ENCODE measurements at regions not wholly inside any gene's neighbourhood (a gene's known extent, or its start where the extent isn't known, plus 50 kb on each side); places are given as distances from the start of the nearest gene placed in this dataset.

DNA sequence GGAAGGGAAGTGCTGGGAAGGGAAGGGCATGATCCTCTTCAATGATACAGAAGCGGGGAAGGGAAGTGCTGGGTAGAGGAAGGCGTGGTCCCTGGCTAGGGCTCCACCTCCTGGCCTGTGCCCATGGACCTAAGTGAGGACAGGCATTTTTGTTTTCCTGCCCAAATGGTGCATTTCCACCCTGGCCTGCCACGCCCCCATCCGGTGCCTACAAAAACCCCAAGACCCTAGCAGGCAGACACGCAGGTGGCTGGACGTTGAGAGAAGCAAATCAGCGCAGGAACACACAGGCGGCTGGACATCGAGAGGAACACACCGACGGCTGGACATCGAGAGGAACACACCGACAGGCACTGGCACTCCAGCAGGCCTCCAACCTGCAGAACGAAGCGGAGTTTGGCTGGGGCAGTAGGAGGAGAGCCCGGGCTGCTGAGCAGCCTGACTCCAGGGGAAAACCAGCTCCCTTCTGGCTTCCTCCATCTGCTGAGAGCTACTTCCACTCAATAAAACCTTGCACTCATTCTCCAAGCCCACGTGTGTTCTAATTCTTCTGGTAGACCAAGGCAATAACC lies 628.3 kb downstream of the BUD13 start:
- no peak for DNase-seq (ENCODE audit: low read depth in 3 of 3, low spot score in 2 of 3)

DNA sequence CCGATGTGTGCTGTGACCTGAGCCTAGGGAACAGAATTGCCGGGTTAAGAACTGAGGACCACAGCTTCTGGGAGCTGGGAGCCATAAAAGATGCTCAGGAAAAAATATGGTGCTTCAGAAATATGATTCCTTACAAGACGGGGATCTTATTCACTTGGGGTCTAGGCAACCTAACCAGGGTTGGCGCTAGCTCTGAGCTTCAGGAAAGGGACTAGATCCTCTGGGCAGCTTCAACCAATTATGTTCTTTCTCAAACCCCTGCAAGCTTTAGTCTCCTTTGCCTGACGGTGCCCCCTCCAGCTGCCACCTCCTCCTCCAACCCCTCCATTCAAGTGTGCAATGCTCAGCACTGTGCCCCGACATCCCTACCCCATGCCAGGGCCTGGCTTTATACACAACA lies 634.1 kb upstream of the CADM1 start:
- DNase-seq (ENCODE audit: low read depth in 3 of 3, low spot score in 2 of 3), result no peak

DNA sequence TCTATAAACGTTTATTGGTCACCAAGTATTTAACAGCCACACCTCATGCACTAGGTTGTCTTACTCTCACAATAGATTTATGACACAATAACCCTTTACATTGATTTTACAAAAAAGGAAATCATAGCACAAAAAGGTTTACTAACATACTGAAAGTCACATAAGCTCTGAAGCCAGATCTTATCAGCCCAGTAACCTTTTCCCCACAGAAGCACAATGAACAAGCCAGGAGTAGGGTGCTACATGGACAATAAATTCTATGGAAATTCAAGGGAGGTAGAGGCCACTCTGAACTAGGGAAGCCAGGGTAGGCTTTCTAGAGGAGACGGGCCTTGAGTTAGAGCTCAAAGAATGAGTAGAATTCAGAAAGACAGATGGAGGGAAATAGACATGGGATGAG lies 633.5 kb upstream of the CADM1 start:
- no peak for DNase-seq (ENCODE audit: low read depth in 3 of 3, low spot score in 2 of 3)

DNA sequence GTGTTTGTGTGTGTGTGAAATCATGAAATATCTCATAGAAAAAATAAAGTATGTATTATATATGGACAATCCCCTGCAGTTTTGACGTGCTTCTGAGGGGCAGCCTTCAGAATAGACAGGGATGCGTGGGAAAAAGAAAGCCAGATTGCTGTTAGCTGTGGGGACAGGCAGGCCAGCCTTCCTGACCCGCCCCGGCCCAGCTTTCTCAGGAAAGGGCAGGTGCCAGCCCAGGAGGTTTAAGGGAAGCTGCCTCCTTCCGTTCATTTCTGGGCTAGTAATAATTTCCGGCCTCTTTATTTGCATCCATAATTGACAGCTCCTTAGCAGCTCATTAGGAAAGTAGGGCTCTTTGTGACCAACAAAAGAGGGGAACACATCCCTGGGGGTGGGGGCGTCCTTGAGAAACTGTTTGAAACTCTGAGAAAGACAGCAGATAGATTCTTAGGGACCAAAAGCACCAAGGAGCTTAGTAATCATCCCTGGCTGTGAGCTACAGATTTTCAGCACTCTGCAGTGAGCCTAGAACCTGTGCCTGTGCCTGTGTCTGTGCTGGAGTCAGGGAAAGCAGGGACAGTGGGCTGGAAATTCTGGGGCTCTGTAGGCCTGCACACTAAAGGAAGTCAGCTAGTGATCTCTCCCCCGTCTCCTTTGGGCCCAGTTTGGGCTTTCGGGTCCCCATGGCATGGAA lies 632.9 kb upstream of the CADM1 start:
- DNase-seq (ENCODE audit: low read depth in 3 of 3, low spot score in 2 of 3), result no peak

DNA sequence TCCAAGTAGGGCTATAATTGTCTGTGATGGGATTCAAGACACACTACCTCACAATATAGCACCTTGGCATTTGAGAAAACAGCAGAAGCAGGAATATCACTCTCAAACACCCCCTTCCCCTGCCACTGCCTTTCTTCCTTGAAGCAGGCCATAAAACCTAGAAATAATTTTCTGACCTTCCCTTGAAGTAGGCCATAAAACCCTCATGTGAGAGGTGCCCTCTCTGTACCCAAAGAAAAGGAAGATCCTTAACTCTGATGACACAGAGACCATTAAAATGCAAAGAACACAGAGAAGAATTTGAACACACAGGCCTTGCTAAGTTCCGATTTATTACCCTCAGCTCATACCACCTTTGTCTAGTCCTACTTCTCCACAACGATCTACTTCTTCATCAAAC lies 631.7 kb upstream of the CADM1 start:
- no peak for DNase-seq (ENCODE audit: low read depth in 3 of 3, low spot score in 2 of 3)

DNA sequence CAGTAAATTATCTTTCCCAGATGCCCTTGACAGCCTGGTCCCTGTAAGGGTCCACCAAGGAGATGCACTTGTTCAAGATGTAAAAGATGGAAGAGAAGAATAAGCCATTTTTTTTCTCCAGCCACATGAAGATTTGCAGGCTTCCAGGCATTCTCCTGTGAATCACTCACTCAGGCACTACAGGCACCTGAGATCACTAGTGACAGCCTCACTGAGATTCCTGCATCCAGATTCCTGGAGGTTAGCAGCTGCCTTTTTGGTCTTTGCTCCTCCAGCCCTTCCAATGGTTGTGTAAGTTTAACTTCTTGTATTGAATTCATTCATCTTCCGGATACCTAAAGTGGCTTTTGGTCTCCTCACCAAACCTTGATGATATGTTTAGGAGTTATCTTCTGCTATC lies 630.2 kb upstream of the CADM1 start:
- no peak for DNase-seq (ENCODE audit: low read depth in 3 of 3, low spot score in 2 of 3)

DNA sequence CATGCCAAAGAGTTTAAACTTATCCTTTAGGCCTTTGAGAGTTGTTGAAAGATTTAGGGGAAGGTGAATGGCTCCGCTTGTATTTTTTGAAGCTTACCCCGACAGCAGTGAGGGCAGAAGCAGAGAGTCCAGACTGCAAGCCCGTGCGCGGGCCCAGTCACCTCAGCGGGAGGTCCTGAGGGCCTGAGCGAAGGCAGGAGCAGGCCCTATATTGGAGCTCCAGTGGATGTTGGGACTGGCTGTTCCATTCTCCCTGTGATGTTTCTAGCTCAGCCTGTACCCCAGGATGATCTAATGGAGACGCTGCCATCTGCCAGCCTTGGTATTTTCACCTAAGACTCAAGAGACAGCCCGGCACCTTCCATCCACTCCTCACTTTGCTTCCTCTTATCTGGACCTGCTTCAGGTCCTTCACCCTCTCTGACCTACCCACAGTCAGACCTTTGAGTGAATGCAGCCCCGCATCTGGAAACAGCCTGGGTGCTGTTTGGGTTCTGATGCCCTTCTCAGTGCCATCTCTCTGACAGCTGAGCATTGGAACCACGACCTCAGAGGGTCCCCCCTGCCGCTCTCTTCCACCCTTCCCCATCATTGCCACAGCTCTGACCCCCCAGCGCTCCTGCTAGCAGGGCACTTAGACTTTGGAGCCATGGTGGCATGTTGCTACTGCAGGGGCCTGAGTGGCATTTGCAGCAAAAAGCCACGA lies 628.2 kb upstream of the CADM1 start:
- DNase-seq (ENCODE audit: low read depth in 3 of 3, low spot score in 2 of 3), result no peak

DNA sequence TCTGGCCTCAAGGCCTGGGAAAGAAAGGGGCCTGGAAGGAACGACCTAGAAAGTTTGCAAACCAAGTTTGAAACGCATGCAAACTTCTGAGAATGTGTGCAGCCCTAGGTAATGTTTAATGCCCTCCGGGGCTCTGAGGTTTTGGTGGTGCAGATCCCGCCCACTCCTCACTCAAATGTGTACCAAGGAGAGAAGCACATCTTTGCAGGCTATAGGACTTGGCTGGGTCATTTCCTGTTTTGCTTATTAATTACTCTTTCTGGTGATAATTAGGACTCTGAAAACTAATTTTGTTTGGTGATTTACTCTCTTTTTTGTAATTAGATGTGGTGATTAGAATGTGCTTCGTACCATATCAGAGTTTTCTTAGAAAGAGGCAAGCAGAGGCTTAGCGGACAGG lies 625.9 kb upstream of the CADM1 start:
- no peak for DNase-seq (ENCODE audit: low read depth in 3 of 3, low spot score in 2 of 3)

DNA sequence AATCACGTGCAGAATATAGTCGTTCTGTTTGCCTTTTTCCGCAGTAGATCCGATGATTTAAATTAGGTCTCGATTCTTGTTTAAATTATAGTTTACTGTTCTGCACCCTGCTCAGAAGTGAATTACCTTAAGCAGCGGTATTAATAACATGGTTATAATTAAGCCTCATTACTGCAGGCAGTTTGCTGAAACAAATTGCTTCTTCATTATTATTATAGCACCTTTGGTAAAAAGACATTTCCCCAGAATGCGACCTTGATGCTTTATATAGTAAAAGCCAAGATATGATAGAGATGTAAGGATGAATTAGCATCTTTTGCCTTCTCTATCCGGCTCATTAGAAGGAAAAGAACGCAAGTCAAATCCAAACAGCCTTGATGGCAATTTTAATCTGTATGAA lies 625.2 kb upstream of the CADM1 start:
- no peak for DNase-seq (ENCODE audit: low read depth in 3 of 3, low spot score in 2 of 3)

DNA sequence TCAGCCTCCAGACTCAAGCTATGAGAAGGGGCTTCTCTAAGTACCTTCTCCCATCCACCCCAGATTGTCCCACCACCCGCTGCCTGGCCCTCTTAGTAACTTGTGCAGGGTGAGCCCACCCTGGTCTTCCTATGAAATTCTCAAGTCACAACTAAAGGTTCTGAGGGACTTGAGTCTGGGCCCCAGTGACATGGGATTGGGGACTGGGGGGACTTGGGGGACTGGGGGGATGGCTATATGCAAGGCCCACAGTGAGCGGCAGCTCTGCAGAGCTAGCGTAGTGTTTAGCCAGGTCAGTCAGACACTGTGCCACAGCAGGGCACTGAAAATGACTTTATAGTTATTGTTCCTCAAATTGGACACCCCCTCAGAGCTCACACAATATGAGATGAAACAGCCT lies 622.3 kb upstream of the CADM1 start:
- no peak for DNase-seq (ENCODE audit: low read depth in 3 of 3, low spot score in 2 of 3)

DNA sequence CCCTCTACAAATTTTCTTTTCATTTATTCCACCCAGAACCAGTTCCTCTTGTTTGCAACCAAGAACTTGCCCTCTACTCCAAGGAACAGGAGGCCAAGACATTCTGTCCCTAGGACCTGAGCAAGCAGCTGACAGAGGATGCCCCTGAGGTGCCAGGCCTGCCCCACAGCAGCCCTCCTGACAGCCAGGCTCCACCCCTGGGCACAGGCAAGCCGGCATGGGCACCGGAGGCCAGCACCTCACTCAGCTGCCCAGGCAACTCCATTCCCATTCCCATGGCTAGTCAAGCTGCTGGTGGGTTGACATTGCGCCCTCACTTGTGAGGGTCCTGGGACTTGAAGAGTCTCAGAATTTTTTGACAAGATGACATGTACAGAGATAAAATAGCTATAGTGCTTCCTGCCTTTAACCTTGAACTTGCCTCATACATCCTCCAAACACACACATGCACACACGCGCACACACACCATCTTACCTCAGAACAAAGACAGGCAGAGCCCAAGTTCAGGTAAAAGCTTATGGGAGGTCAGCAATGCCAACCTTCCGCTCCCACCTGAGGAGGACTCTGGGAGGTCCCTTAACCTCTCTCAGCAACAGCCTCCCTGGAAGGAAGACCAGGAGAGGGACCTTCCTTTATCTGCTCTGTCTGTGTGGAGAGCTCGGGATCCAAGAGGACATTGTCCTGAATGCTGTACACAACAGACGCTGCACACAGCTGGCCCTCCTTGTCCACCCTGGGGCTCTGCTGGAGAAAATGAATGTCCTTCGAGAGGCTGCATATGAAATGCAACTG lies 620.9 kb upstream of the CADM1 start:
- no peak for DNase-seq (ENCODE audit: low read depth in 3 of 3, low spot score in 2 of 3)

DNA sequence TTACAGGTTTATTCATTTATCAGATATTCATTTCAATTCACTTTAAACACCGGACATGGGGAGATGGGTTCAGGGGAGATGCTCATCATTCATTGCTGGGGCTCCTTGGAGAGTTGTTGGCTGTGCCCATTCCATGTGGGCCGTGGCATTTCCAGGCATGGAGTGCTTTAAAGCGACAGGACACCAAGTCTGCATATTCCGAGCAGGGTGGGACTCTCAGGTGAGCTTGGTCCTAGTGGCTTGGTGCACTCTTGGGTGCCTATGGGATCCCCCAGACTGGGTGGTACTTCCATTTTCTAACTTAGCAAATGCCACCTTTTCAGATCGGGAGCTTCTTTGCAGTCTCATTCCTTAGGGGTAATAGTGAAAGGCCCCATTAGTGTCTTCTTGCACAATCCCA lies 619.5 kb upstream of the CADM1 start:
- no peak for DNase-seq (ENCODE audit: low read depth in 3 of 3, low spot score in 2 of 3)

DNA sequence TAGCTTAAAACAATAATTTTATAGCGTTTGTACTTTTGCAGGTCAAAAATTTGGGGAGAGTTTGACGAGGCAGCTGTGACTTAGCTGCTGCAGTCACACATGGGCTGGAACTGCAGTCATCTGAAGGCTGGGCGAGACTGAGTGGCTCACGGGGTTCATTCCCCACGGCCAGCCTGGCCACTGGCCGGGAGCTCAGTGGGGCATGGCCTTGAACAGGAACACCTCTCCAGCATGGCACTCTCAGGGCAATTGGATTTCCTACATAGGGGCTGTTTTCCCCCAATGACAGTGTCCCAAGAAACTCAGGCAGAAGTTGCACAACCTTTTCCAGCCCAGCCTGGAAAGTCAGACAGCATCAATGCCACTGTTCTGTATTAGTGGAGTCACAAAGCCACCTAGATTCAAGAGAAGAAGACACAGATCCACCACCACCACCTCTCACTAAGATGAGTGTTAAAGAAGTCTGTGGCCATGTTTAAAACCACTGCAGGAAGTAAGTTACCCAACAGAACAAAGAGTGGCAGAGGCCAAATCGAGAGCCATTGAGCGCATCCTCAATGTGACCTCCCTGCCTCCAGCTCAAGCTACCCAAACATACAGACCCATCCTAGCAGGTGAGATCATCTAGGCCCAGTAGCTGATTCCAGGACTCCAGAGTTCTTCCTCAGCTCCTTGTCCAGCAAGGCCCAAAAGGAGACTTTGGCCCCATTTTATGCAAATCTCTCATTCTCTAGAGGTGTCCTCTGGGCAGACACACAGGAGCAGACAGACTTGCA lies 618.7 kb upstream of the CADM1 start:
- no peak for DNase-seq (ENCODE audit: low read depth in 3 of 3, low spot score in 2 of 3)

DNA sequence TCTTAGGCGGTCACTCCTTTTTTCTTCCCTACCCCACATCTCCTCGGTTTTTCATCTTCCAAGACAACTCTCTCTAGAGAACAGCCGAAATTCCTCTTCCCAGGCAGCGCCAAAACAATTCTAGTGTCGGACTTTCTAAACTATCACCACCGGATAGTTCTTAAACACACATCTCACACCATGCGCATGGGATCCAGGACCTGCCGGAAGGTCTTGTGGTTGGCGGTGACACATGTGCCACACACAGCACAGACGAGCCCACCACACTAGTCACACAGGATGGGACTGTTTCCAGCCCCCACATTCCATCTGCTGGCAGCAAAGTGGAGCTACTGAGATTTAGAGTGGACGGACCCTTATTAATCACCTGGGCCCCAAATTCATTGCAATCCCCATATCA lies 614.9 kb upstream of the CADM1 start:
- DNase-seq (ENCODE audit: low read depth in 3 of 3, low spot score in 2 of 3), result no peak

DNA sequence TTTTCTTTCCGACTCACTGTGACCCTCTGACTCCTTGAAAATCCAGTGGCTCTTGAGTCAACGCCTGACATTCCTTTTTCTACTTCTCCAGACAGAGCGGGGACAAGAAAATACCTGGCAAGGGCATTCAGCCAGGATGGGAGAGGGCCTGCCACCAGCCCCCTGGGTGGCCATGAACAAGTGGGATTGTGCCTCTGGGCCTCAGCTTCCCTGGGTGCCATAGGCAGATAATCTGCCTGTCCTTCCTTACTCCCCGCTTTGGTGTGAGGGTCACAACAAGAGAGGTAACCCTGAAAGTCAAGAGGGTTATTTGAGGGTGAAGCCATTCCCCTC lies 613.9 kb upstream of the CADM1 start:
- DNase-seq (ENCODE audit: low read depth in 3 of 3, low spot score in 2 of 3), result no peak

DNA sequence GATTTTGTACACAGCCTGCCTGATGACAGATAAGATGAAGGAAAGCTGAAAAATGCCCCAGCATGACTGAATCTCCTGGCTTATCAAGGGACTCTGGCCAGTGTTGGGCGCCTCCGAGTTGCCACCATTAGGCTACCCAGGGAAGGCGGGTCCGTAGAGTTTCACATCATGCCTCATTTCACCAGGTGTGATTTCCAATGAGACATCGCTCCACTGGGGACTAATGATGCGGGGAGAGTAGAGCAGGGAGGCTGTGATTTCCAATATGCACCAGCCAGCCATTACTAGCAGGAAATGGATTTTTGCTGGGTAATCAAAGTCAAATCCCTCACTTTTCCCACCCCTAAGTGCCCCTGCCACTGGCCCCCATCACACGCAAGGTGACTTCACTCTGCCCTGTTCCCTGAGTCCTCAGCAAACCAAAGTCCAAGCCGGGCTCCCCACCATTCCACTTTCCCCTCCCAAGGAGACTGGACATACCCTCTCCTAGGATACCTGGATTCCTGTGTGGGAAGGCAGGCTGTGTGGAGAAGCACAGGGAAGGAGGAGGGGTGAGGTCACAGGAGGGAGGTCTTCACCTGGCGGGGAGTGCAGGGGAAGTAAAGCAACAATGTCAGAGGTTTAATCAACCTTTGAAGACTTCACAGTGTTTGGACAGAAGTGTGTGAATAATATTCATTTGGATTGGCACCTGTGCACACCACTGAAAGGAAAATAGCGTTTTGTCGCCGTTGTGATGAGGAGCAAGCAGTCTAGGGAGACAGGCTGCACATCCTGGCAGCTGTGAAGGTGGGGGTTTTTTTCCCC lies 613.3 kb upstream of the CADM1 start:
- no peak for DNase-seq (ENCODE audit: low read depth in 3 of 3, low spot score in 2 of 3)

DNA sequence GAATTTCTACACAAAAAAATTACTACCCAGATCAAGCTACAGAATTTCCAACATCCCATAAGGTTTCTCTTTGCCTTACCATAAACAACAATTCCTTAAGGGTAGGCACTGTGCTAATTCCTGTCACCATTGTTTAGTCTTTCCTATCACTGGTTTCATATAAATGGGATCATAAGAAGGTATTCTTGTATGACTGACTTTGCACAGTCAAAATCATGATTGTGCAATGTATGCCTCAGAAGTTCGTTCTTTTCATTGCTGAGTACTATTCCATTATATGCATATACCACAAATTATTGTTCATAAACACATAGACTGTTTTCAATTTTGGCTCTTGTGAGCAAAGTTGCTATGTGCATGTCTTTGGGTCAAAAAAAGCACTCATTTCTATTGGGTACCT lies 611.6 kb upstream of the CADM1 start:
- no peak for DNase-seq (ENCODE audit: low read depth in 3 of 3, low spot score in 2 of 3)

DNA sequence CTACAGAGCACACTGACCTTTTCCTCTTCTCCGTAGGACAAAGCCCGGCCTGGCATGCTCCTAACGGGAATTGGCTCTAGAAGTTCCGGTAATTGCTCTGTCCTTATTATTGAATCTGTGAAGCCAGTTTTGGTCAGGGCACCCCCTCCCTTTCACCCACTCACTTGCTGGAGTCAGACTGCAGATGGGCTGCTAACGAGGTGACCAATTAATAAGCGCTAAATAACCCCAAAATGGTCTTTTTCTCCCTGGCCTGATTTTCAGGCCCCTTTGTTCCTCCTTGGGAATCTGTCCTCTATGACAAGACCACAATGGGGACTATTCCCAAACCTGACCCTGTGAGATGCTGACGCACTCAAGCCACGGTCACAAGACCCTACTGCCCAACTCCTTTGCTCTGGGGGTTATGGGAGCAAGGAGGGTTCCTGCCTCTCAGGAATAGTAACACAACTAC lies 610.0 kb upstream of the CADM1 start:
- no peak for DNase-seq (ENCODE audit: low read depth in 3 of 3, low spot score in 2 of 3)

DNA sequence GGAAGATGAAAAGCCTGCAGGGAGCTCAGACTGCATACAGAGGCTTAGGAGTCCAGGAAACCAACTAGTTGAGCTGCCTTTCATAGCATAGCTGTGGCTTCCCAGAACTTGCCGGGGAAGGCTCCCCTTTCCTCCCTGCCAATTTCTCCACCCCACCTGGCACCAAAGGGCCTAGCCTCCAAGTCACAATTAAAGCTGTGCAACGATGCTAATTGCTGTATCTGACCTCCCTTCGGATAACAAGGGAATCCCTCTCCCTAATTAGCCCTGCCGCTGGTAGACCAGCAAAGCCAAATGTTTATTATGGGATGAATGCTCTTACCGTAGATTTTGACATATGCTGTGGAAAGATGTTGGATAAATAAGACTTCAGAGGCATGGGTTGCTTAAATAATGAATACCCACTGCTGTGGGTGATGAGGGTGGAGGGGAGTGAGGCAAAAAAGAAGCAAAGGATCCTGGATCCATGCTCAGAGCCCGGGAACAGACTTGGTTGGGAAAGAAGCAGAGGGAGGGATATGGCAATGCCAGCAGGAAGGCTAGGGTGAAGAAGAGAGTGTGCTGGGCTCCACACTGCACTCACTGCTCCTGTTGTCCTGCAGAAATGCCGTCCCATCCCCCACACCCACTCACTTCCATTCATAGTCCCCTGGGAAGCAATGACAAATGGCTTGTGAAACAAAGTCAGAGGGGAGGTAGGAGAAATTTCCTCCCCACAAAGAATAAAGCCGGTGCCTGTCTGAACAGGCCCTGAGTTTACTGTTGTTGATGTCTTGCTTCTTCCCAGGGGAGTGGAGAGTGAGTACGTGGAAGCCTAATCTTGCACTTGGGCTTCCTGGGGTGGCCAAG lies 608.1 kb upstream of the CADM1 start:
- no peak for DNase-seq (ENCODE audit: low read depth in 3 of 3, low spot score in 2 of 3)
